CD14-positive monocyte (primary cell): ENCODE measurements at regions not wholly inside any gene's neighbourhood (a gene's known extent, or its start where the extent isn't known, plus 50 kb on each side); places are given as distances from the start of the nearest gene placed in this dataset.

ENCODE experiments used
- DNase-seq, 3 donors: peaks; one replicate each; pipeline ENCODE4 v3.0.0-alpha.2; 2011 to 2022
- H2AFZ ChIP-seq: 2 replicates; pipeline ENCODE4 v1.6.0; 2012; ENCODE audit warnings: mild to moderate bottlenecking, low read depth, low read length, inconsistent platforms; ENCODE audit not compliant: insufficient read depth, poor library complexity, severe bottlenecking
- H3K27ac ChIP-seq, 2 donors: 1 replicate in 1 of 2; 2 replicates in 1 of 2; pipeline ENCODE4 v1.5.1; 2012 to 2013; ENCODE audit warnings: low read length in 2 of 2, control low read depth in 1 of 2, inconsistent platforms in 1 of 2, low read depth in 1 of 2, mild to moderate bottlenecking in 1 of 2
- H3K27me3 ChIP-seq, 2 donors: one replicate each; pipeline versions ENCODE4 v1.6.0 to v1.6.1; 2011 to 2013; ENCODE audit warnings: low read length in 2 of 2; ENCODE audit not compliant: control insufficient read depth in 2 of 2, insufficient read depth in 2 of 2
- H3K36me3 ChIP-seq, 2 donors: replicated peaks in 1 of 2; 1 replicate in 1 of 2; 2 replicates in 1 of 2; pipeline versions ENCODE4 v1.5.1 to v1.6.1; 2012 to 2013; ENCODE audit warnings: low read length in 2 of 2, control low read depth in 1 of 2, inconsistent platforms in 1 of 2, mild to moderate bottlenecking in 1 of 2; ENCODE audit not compliant: insufficient read depth in 2 of 2, control insufficient read depth in 1 of 2
- H3K4me1 ChIP-seq, 2 donors: 1 replicate in 1 of 2; 2 replicates in 1 of 2; pipeline versions ENCODE4 v1.5.1 to v1.6.1; 2012 to 2013; ENCODE audit warnings: low read length in 2 of 2, control low read depth in 1 of 2, inconsistent platforms in 1 of 2, mild to moderate bottlenecking in 1 of 2, moderate library complexity in 1 of 2; ENCODE audit not compliant: insufficient read depth in 2 of 2, control insufficient read depth in 1 of 2
- H3K4me2 ChIP-seq: replicated peaks from 2 replicates; pipeline ENCODE3; 2012; ENCODE audit warnings: low read length, moderate library complexity, mild to moderate bottlenecking; ENCODE audit not compliant: poor library complexity, severe bottlenecking; ENCODE audit errors: extremely low read depth
- H3K4me3 ChIP-seq, 3 experiments: fragments of 200-600 bp in 1 of 3; sonication (generic) in 1 of 3; replicated peaks in 1 of 3; 1 replicate in 2 of 3; 2 replicates in 1 of 3; pipeline ENCODE4 v1.5.1; 2011 to 2013; ENCODE audit warnings: low read length in 3 of 3, mild to moderate bottlenecking in 3 of 3, control low read depth in 2 of 3, low read depth in 2 of 3, inconsistent platforms in 1 of 3, moderate library complexity in 1 of 3
- H3K79me2 ChIP-seq: 2 replicates; pipeline ENCODE4 v1.6.0; 2012; ENCODE audit warnings: mild to moderate bottlenecking, control low read depth, inconsistent platforms, low read length, moderate library complexity; ENCODE audit not compliant: insufficient read depth
- H3K9ac ChIP-seq: 2 replicates; pipeline ENCODE4 v1.6.0; 2017; ENCODE audit warnings: low read length, mild to moderate bottlenecking; ENCODE audit not compliant: insufficient read depth, poor library complexity, severe bottlenecking
- H3K9me3 ChIP-seq, 2 donors: replicated peaks in 1 of 2; 1 replicate in 1 of 2; 2 replicates in 1 of 2; pipeline versions ENCODE4 v1.5.1 to v1.6.1; 2012 to 2013; ENCODE audit warnings: low read length in 2 of 2, control low read depth in 1 of 2; ENCODE audit not compliant: control insufficient read depth in 1 of 2, insufficient read depth in 1 of 2
- H4K20me1 ChIP-seq: 2 replicates; pipeline ENCODE4 v1.6.0; 2012; ENCODE audit warnings: mild to moderate bottlenecking, low read length, control low read depth, moderate library complexity; ENCODE audit not compliant: insufficient read depth
- H3K27ac Mint-ChIP-seq, 7 donors: one replicate each; pipeline ENCODE4 v1.8.0; 2020; ENCODE audit warnings: mild to moderate bottlenecking in 7 of 7, mixed read lengths in 7 of 7, moderate library complexity in 6 of 7, inconsistent platforms in 2 of 7
- H3K27me3 Mint-ChIP-seq, 3 donors: one replicate each; pipeline ENCODE4 v1.8.0; 2021 to 2022; ENCODE audit warnings: low read depth in 3 of 3, mild to moderate bottlenecking in 3 of 3, mixed read lengths in 3 of 3, moderate library complexity in 3 of 3, inconsistent platforms in 1 of 3
- H3K36me3 Mint-ChIP-seq, 2 donors: one replicate each; pipeline ENCODE4 v1.8.0; 2020; ENCODE audit warnings: mixed read lengths in 2 of 2, inconsistent platforms in 1 of 2, mild to moderate bottlenecking in 1 of 2
- H3K4me1 Mint-ChIP-seq: one replicate; pipeline ENCODE4 v1.8.0; 2020; ENCODE audit warnings: mild to moderate bottlenecking, mixed read lengths
- H3K4me3 Mint-ChIP-seq, 2 donors: one replicate each; pipeline ENCODE4 v1.8.0; 2020; ENCODE audit warnings: mild to moderate bottlenecking in 2 of 2, mixed read lengths in 2 of 2, moderate library complexity in 1 of 2
- H3K9me3 Mint-ChIP-seq, 7 donors: one replicate each; pipeline ENCODE4 v1.8.0; 2020 to 2022; ENCODE audit warnings: mixed read lengths in 7 of 7, mild to moderate bottlenecking in 6 of 7, moderate library complexity in 6 of 7, inconsistent platforms in 2 of 7
- CTCF ChIP-seq: fragments of 200-600 bp; IDR thresholded peaks from one replicate; pipeline ENCODE4 v1.8.0; 2022; ENCODE audit warnings: antibody characterized with exemption, mild to moderate bottlenecking
- WGBS: methylation state at CpG from one replicate; pipeline ENCODE4 v1.1.5; 2013; ENCODE audit warnings: missing lambda C conversion rate; ENCODE audit not compliant: insufficient coverage; 5-methylcytosine and 5-hydroxymethylcytosine counted together
- intact Hi-C, 2 donors: fragments of 100-400 bp; cut with micrococcal nuclease; formaldehyde crosslinking; loops; one replicate each; pipeline versions ENCODE4 v1.15.0 to v1.15.1; 2023

GRCh38 chr2:72031346-72032110 is 116.1 kb downstream of the CYP26B1 start:
- H3K36me3 Mint-ChIP-seq = no peaks in the 10 kb centered on the region
- no peak overlapping the region for H3K4me3 ChIP-seq
- no peaks in the 10 kb centered on the region for H3K9me3 ChIP-seq
- no peak overlapping the region for H3K4me2 ChIP-seq
- H3K27me3 Mint-ChIP-seq = peaks cover 0 to 8% (median 5%) of the 10 kb centered on the region in 3 donors
- no peaks in the 10 kb centered on the region for H4K20me1 ChIP-seq
- H3K27ac Mint-ChIP-seq = no peak overlapping the region
- H3K27me3 ChIP-seq = no peaks in the 10 kb centered on the region
- no peaks in the 10 kb centered on the region for H3K4me1 Mint-ChIP-seq
- H2AFZ ChIP-seq = no peak overlapping the region
- H3K36me3 ChIP-seq = no peaks in the 10 kb centered on the region
- H3K9ac ChIP-seq = no peak overlapping the region
- H3K27ac ChIP-seq = no peak overlapping the region
- no peak overlapping the region for H3K4me3 Mint-ChIP-seq
- TF ChIP-seq CTCF = no peak
- no peak for DNase-seq
- no peaks in the 10 kb centered on the region for H3K4me1 ChIP-seq
- H3K9me3 Mint-ChIP-seq = peaks cover 0 to 12% (median 0%) of the 10 kb centered on the region in 7 donors
- 74% methylated on average over 11 of the region's 16 CpGs for WGBS
- intact Hi-C loops = no loop called here
- H3K79me2 ChIP-seq = no peaks in the 10 kb centered on the region

DNA sequence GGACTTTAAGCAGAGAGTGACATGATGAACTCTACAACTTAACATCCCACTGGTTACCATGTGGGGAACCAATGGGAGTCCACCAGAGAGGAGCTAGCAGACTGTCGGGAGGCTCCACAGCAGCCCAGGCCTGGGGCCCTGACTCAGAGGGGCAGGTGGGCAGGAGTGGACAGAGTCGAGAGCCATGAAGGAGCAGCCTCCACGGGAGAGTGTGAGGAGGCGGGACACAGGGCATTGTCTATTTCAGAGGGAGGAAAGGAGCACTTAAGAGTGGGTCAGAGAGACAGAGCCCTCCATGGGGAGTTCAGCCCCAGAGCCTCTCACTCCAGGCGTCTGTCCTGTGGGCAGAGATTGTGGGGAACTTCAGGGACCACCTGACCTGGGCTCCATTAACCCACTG is 118.7 kb downstream of the CYP26B1 start:
- Histone ChIP-seq H3K4me2 (no peak overlapping the region), H3K27ac (no peak overlapping the region), H3K4me3 (no peak overlapping the region), H4K20me1 (no peaks in the 10 kb centered on the region), H3K36me3 (no peaks in the 10 kb centered on the region), H3K9me3 (peaks cover 0 to 4% of the 10 kb centered on the region in 2 donors), H3K27me3 (no peaks in the 10 kb centered on the region), H3K4me1 (no peaks in the 10 kb centered on the region), H3K9ac (no peak overlapping the region), H2AFZ (no peak overlapping the region), H3K79me2 (no peaks in the 10 kb centered on the region)
- intact Hi-C loops = no loop called here
- peaks cover 3 to 5% (median 4%) of the 10 kb centered on the region in 3 donors for H3K27me3 Mint-ChIP-seq
- no peak overlapping the region for H3K4me3 Mint-ChIP-seq
- no peaks in the 10 kb centered on the region for H3K36me3 Mint-ChIP-seq
- no peak for DNase-seq
- no peak overlapping the region for H3K27ac Mint-ChIP-seq
- no peaks in the 10 kb centered on the region for H3K4me1 Mint-ChIP-seq
- 80% methylated on average over 4 of the region's 5 CpGs for WGBS
- TF ChIP-seq CTCF = no peak
- H3K9me3 Mint-ChIP-seq = peaks cover 0 to 9% (median 2%) of the 10 kb centered on the region in 7 donors
